SIG-M5 treated with dmso at 0.1 percent for 504 hours (cell line): ENCODE measurements at regions not wholly inside any gene's neighbourhood (a gene's known extent, or its start where the extent isn't known, plus 50 kb on each side); places are given as distances from the start of the nearest gene placed in this dataset.

Experiments
- DNase-seq: peaks from one replicate; lab custom pipeline; 2025; ENCODE audit not compliant: unreplicated experiment; lab: John Stamatoyannopoulos, UW

GRCh38 chr10:124288486-124288885 is 130.2 kb downstream of the OAT start:
- DNase-seq: no peak

GRCh38 chr10:124287791-124288190 is 130.9 kb downstream of the OAT start:
- DNase-seq: no peak

GRCh38 chr10:124287071-124287685 is 131.5 kb downstream of the OAT start:
- no peak for DNase-seq

GRCh38 chr10:124286621-124287020 is 132.1 kb downstream of the OAT start:
- no peak for DNase-seq

DNA sequence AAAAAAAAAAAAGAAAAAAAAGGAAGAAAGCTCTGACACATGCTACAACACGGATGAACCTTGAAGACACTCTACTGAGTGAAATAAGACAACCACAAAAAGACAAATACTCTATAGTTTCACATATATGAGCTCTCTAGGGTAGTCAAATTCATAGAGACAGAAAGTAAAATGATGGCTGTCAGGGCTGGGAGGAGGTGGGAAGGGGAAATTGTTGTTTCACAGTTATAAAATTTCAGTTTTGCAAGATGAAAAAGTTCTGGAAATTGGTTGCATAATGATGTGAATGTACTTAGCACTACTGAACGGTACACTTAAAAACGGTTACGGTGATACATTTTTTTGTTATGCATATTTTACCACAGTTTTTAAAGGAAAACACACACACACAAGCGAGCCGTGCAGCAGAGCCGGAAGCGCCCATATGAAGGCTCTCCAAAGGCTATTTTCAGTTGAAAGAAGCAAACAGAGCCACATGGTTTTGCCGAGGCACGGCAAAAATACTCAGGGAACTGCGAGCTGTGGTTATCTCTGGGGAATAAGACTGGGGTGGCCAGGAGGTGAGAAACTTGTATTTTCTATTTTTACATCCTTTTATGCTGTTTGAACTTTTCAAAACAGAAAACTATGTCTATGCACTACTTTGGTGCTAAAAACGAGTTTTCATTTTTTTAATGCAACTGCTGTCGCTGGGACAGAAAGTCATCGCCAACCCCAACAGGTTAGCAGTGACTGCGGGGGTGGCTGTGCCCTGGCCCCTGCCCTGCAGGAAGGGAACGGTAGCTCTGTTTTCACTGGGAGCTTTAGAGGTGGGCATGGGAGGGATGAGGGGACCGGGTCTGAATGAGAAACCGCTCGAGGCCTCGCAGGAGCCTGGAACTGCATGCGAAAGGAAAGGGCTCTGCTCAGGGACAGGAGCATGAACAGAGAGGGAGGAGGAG is 132.9 kb downstream of the OAT start:
- peak; percentile 62 for DNase-seq

DNA sequence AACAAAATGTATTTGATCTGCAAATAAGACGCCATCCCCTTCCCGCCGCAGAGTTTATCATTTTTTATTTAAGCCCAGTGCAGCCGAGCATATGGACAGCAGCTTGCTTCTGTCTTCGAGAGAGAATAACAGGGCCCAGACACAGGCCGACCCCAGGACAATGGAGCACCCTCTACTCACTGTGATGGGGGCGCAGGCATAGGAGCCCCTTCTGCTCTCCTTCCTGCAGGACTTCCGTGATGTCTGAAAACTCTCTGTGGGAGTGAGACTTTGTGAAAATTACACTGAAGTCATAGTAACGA is 134.8 kb downstream of the OAT start:
- no peak for DNase-seq

- DNase-seq: no peak
Observed at GRCh38 chr10:124283215-124283948, 135.3 kb downstream of the OAT start.

DNA sequence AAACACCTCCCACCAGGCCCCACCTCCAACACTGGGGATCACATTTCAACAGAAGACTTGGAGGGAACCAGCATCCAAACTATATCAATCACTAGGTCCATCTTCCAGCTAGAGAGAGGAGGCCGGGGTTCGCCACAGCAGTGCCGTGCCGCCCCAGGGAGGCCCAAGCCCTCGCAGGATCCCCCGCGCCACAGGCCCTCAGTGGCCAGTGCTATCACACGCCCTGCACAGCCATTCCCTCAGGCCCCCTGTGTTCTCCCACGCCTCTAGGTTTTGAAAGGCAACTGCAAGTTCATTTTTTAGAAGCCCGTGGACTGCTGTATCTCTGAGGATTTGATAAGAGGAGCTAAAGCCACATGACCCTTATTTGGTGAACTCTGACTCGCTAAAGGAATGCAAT is 136.4 kb downstream of the OAT start:
- DNase-seq: no peak

DNA sequence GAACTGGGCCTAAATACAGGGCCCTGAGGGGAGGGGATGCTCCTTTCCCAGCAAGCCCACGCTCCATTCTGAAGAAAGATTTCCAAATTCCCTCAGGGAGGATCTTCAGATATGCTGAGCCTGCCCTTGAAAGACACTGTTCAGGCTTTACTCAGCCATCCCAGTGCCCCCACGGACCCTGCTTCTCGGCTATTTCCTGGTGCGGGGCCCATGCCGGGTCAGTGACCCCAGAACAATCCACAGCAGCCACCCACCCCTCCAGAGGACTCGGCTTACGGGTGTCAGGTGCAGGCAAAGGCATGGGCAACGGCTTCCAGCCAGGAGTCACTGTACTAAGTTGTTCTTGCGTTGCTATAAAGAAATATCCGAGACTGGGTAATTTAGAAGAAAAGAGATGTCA is 137.1 kb downstream of the OAT start:
- no peak for DNase-seq

GRCh38 chr10:124280916-124281315 is 137.8 kb downstream of the OAT start:
- DNase-seq: no peak

- DNase-seq: no peak
Observed at GRCh38 chr10:124279882-124280281, 138.8 kb downstream of the OAT start.

DNA sequence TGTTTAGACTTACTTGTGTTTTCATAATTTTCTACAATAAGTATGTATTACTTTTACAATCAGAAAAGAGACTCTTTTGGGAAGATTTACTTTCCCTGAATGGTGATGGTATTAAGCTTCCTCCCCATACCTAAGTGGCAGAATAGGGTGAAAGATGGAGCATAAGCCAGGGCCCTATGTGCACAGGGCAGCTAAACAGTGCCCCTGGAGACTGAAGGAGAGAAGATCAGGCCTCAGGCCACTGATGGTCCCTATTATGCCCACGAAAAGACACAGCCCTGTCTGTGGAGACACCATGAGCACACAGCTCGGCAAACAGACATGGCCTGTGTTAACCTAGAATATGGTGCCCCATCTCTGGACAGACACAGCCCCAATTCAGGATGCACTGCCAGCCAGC is 139.4 kb downstream of the OAT start:
- no peak for DNase-seq

- no peak for DNase-seq
Observed at GRCh38 chr10:124278356-124278755, 140.4 kb downstream of the OAT start.

GRCh38 chr10:124273141-124273540 is 145.6 kb downstream of the OAT start:
- DNase-seq: no peak

DNA sequence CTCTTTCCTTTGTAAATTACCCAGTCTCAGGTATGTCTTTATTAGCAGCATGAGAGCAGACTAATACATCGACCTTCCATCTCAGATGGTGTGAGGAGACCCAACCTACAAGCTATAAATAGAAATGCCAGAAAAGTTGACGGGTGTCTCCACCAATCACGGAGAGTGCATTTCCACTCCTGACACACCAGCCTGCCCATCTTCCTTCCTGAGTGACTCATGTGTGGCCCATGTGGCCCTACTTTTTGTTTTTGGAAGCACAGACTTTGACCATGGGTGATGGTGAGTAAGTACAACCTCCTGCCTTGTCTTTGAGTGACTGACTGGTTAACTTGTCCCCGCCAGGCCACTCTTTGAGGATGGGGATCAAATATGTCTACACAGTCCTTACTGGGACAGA is 147.0 kb downstream of the OAT start:
- DNase-seq: no peak

GRCh38 chr10:124270530-124271327 is 148.0 kb downstream of the OAT start:
- DNase-seq: no peak

- no peak for DNase-seq
Observed at GRCh38 chr10:124268976-124269375, 149.7 kb downstream of the OAT start.

GRCh38 chr10:124267911-124268549 is 150.7 kb downstream of the OAT start:
- DNase-seq: no peak

DNA sequence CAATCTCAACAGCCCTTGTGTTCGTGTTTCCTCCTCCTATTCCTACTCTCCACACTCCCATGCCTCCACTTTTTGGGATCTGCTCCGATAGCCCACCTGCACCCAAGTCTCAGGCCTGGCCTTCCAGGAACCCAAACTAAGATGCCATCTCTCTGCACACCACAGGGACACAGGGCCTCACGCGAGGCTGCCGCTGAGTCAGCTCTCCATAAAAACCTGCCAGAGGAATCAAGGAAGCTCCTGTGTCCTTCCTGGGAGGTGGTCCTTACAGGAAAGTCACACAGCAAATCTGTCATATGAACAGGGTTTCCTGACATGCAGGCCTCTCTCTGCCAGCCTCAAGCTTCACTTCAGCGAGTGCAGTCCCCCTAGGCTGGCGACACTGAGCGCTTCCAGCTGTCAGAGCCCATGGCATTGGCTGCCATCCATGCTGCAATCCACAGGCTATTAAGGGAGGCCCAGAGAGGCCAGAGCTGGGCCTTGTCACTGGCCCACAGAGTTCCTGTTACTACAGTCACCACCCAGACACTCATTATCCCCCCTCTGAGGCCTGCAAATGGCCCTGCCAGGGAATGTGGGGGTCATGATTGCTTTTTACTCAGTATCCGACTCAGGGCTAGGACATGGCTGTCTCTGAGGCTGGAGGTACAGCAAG is 151.4 kb downstream of the OAT start:
- no peak for DNase-seq
